ENCODE measurements at regions not wholly inside any gene's neighbourhood (a gene's known extent, or its start where the extent isn't known, plus 50 kb on each side); places are given as distances from the start of the nearest gene placed in this dataset. TPM values are rescaled to one million over a fixed set of nuclear protein-coding genes. Genes with fewer than 3 reads are reported as not detected.
A peak's percentile ranks its signal among the peaks of the same experiment; 100 is the strongest.

- no peaks in the 10 kb centered on the region for H3K9me3 ChIP-seq (ENCODE audit: control insufficient read depth, low read length)
- no peak overlapping the region for H2AK5ac ChIP-seq (ENCODE audit: low read length, severe bottlenecking)
- 87% methylated on average over 16 of the region's 18 CpGs for WGBS
These were observed 51.7 kb upstream of the POU3F1 start for GRCh38 chr1:38098101-38098847.

GRCh38 chr1:38097284-38097898 lies 50.8 kb upstream of the POU3F1 start:
- Histone ChIP-seq H3K27ac (ENCODE audit: low read length, poor library complexity, severe bottlenecking) (no peak overlapping the region), H4K91ac (ENCODE audit: low read length) (no peak overlapping the region), H2BK12ac (ENCODE audit: low read length in 2 of 2) (no peak overlapping the region), H3K36me3 (ENCODE audit: control insufficient read depth in 1 of 2, insufficient read depth in 2 of 2, low read depth in 1 of 2, low read length in 2 of 2) (no peaks in the 10 kb centered on the region), H2AFZ (ENCODE audit: low read depth, low read length) (no peak overlapping the region), H4K8ac (ENCODE audit: low read length) (no peak overlapping the region), H2BK15ac (ENCODE audit: low read depth, poor library complexity, severe bottlenecking) (no peak overlapping the region), H3K79me1 (replicated peaks; ENCODE audit: low read length, poor library complexity, severe bottlenecking) (no peaks in the 10 kb centered on the region), H3K14ac (ENCODE audit: low read length in 2 of 2) (peak overlapping the region in 1 of 2 experiments; percentile 68), H3K4me2 (ENCODE audit: low read length, poor library complexity, severe bottlenecking) (no peak overlapping the region), H3K4ac (ENCODE audit: low read depth in 1 of 2, low read length in 2 of 2) (no peak overlapping the region), H3K9ac (ENCODE audit: low read length) (no peak overlapping the region), H3K4me1 (ENCODE audit: control insufficient read depth, insufficient read depth, low read depth, low read length) (no peaks in the 10 kb centered on the region), H2BK5ac (ENCODE audit: low read depth, low read length, poor library complexity, severe bottlenecking) (no peak overlapping the region), H3K27me3 (ENCODE audit: control insufficient read depth in 1 of 2, insufficient read depth in 1 of 2, low read length in 2 of 2) (peaks cover 24 to 68% of the 10 kb centered on the region in 2 experiments), H3K23ac (ENCODE audit: low read length in 2 of 2) (no peak overlapping the region), H3K18ac (ENCODE audit: low read depth in 1 of 2, low read length in 2 of 2) (no peak overlapping the region), H2BK120ac (ENCODE audit: low read depth, low read length) (no peak overlapping the region), H3K4me3 (ENCODE audit: insufficient read depth in 1 of 2, low read depth in 1 of 2, low read length in 2 of 2) (no peak overlapping the region), H3K9me3 (ENCODE audit: control insufficient read depth, low read length) (no peaks in the 10 kb centered on the region), H2AK5ac (ENCODE audit: low read length, severe bottlenecking) (no peak overlapping the region)
- DNase-seq, result no peak
- WGBS, result 71% methylated on average over 19 of the region's 19 CpGs

More at GRCh38 chr1:38098101-38098847, 51.7 kb upstream of the POU3F1 start:
- H3K4ac ChIP-seq (ENCODE audit: low read depth in 1 of 2, low read length in 2 of 2), result no peak overlapping the region
- H3K79me1 ChIP-seq (replicated peaks; ENCODE audit: low read length, poor library complexity, severe bottlenecking), result no peaks in the 10 kb centered on the region
- peak overlapping the region in 1 of 2 experiments; percentile 68 for H3K14ac ChIP-seq (ENCODE audit: low read length in 2 of 2)
- H2BK15ac ChIP-seq (ENCODE audit: low read depth, poor library complexity, severe bottlenecking), result no peak overlapping the region
- no peak overlapping the region for H2BK12ac ChIP-seq (ENCODE audit: low read length in 2 of 2)
- DNase-seq, result no peak
- no peak overlapping the region for H2AFZ ChIP-seq (ENCODE audit: low read depth, low read length)
- H3K27ac ChIP-seq (ENCODE audit: low read length, poor library complexity, severe bottlenecking), result no peak overlapping the region
- no peak overlapping the region for H2BK120ac ChIP-seq (ENCODE audit: low read depth, low read length)
- H3K4me2 ChIP-seq (ENCODE audit: low read length, poor library complexity, severe bottlenecking), result no peak overlapping the region
- peaks cover 24 to 61% of the 10 kb centered on the region in 2 experiments for H3K27me3 ChIP-seq (ENCODE audit: control insufficient read depth in 1 of 2, insufficient read depth in 1 of 2, low read length in 2 of 2)
- no peaks in the 10 kb centered on the region for H3K4me1 ChIP-seq (ENCODE audit: control insufficient read depth, insufficient read depth, low read depth, low read length)
- no peaks in the 10 kb centered on the region for H3K36me3 ChIP-seq (ENCODE audit: control insufficient read depth in 1 of 2, insufficient read depth in 2 of 2, low read depth in 1 of 2, low read length in 2 of 2)
- H3K4me3 ChIP-seq (ENCODE audit: insufficient read depth in 1 of 2, low read depth in 1 of 2, low read length in 2 of 2), result no peak overlapping the region
- H3K9ac ChIP-seq (ENCODE audit: low read length), result no peak overlapping the region
- H2BK5ac ChIP-seq (ENCODE audit: low read depth, low read length, poor library complexity, severe bottlenecking), result no peak overlapping the region
- H3K23ac ChIP-seq (ENCODE audit: low read length in 2 of 2), result no peak overlapping the region
- no peak overlapping the region for H4K91ac ChIP-seq (ENCODE audit: low read length)
- H4K8ac ChIP-seq (ENCODE audit: low read length), result no peak overlapping the region
- H3K18ac ChIP-seq (ENCODE audit: low read depth in 1 of 2, low read length in 2 of 2), result no peak overlapping the region

Small RNAs in the stretch of these regions (small RNA-seq; reads per million reads assigned to genes)
- gene RNU6-753P (ENCODE audit: low read depth), result not detected

Data from mesenchymal stem cell (in vitro differentiated cells and primary cell).